Pons (tissue), 1 donor: ENCODE measurements at regions not wholly inside any gene's neighbourhood (a gene's known extent, or its start where the extent isn't known, plus 50 kb on each side); places are given as distances from the start of the nearest gene placed in this dataset.
A peak's percentile ranks its signal among the peaks of the same experiment; 100 is the strongest.

ENCODE experiments used
- DNase-seq: peaks from one replicate; pipeline ENCODE4 v3.0.0-alpha.2; 2016; ENCODE audit warnings: low spot score

DNA sequence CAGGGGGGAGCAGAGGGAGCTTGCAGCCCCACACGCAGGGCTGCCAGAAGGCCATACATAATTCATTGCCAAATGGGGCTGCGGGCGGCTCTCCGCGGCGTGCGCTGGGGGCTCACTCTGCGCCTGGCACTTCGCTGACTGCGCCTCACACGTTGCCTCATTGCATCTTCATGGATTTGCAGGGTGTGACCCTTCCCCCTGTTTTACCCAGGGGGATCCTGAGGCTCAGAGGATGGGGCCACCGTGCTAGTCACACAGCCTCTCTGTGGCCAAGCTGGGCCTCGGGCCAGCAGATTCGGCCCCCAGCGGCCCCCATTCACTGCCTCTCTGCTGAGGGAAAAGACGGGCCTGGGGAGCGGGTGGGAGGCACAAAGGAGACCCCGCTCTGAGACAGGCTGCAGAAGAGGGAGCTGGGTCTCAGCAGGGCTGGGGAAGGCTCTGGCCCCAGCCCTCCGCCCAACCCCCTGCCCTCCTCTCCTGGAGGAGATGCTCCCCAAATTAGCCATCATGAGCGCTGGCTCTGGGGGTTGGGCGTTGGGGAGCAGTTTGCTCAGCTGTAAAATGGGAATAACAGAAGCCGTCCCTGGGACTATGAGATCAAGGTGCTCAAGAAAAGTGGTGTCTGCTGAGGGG is 115.5 kb downstream of the C9orf50 start:
- no peak for DNase-seq

- DNase-seq, result no peak
Observed at GRCh38 chr9:129504404-129504803, 116.5 kb downstream of the C9orf50 start.

GRCh38 chr9:129501771-129502319 is 119.1 kb downstream of the C9orf50 start:
- no peak for DNase-seq

GRCh38 chr9:129500863-129501770 is 119.8 kb downstream of the C9orf50 start:
- no peak for DNase-seq

- DNase-seq, result peak; percentile 11
Observed at GRCh38 chr9:129500161-129500862, 120.6 kb downstream of the C9orf50 start.

- no peak for DNase-seq
Observed at GRCh38 chr9:129498451-129499384, 122.2 kb downstream of the C9orf50 start.

DNA sequence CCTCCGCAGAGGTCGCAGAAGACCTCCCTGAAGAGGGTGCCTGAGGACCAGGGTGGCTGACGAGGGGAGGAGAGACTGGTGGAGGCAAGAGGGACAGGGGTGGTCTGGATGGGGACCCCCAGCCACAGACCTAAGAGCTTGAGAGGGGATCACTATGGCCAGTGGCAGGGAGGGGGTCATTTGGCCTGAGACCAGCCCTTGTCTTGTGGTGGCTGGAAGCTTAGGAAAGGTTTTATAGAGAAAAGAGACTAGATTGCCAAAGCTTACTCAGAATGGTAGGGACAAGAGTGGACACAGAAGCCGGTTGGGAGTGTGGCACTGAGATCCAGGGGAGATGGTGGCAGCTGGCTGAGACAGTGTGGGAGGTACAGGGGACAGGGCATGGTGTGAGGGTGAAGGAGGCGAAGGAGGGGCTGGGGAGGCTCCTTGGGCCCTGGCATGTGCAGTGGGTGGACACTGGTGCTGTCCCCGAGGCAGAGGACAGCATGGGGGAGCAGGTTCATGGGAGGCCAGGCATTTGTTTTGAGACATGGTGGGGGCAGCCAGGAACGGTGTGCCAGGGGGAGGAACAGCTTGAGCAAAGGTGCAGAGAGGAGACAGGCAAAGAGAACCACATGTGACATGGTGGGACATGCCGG is 123.0 kb downstream of the C9orf50 start:
- DNase-seq, result peak; percentile 11

GRCh38 chr9:129497005-129497812 is 123.7 kb downstream of the C9orf50 start:
- peak; percentile 24 for DNase-seq

- peak; percentile 90 for DNase-seq
Observed at GRCh38 chr9:129496473-129497004, 124.4 kb downstream of the C9orf50 start.

DNA sequence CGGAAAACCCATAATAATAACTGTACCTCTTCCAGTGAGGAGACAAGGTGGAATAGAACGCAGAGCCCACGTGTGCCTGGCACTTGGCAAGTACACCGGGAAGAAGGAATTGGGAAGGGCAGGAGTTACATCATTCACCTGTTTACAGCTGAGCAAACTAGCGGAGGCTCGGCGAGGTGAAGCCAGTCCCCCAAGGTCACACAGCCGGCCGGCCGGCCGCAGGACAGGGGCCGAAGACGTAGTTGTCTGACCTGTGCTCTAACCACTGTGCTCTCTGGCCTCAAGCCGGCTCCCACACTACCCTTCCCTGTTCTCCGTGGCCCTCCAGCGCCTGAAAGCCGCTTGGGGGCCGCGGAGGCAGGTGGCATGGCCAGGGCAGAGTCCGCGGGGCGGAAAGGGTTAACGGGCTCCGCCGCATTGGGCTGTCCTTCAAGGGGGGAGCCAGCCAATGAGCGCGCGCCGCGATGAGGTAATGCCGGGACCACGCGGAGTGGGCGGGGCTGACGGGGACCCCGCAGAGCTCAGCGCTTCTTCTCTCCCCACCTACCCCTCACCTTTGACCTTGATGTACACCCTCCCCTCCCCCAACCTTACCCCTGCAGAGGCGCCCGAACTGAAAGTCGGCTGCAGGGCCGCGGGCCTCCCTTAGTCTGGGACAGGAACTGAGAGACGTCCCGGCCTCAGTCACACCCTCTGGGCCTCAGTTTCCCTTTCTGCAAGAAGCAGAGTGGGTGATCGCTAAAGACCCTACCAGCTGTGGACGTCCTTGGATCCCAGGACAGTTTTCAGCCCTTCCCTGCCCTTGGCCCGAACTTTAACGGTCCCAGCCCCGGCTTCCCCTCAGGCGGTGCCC is 125.1 kb downstream of the C9orf50 start:
- peak; percentile 85 for DNase-seq

GRCh38 chr9:129494113-129494789 is 126.7 kb downstream of the C9orf50 start:
- no peak for DNase-seq

GRCh38 chr9:129493706-129494047 is 127.2 kb downstream of the C9orf50 start:
- no peak for DNase-seq

DNA sequence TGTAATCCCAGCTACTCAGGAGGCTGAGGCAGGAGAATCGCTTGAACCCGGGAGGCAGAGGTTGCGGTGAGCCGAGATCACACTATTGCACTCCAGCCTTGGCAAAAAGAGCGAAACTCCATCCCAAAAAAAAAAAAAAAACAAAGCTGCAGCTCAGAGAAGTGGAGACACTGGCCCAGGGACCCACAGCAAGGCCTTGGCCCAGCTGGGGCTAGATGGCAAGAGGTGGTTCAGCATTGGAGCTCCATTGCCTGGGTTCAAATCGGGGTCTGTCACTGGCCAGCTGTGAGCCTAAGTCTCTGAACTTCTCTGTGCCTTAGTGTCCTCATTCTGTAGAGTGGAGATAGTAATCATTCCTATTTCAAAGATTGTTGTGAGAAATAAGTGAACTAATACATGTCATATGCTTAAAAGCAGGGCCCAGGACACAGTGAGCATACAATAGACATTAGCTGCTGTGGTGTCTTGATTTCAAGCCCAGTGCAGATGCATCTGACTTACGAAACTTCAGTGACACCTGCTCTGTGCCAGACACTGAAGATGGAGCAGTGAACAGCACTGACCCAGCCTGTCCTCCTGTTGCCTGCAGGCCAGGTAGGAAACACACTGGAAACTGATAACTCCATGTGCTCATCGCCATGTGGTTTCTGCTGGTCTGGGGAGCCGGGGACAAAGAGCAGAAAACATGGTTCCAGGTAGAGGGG is 127.7 kb downstream of the C9orf50 start:
- no peak for DNase-seq

GRCh38 chr9:129491487-129491855 is 129.4 kb downstream of the C9orf50 start:
- DNase-seq, result peak; percentile 60

- DNase-seq, result peak; percentile 18
Observed at GRCh38 chr9:129490583-129491486, 130.1 kb downstream of the C9orf50 start.

DNA sequence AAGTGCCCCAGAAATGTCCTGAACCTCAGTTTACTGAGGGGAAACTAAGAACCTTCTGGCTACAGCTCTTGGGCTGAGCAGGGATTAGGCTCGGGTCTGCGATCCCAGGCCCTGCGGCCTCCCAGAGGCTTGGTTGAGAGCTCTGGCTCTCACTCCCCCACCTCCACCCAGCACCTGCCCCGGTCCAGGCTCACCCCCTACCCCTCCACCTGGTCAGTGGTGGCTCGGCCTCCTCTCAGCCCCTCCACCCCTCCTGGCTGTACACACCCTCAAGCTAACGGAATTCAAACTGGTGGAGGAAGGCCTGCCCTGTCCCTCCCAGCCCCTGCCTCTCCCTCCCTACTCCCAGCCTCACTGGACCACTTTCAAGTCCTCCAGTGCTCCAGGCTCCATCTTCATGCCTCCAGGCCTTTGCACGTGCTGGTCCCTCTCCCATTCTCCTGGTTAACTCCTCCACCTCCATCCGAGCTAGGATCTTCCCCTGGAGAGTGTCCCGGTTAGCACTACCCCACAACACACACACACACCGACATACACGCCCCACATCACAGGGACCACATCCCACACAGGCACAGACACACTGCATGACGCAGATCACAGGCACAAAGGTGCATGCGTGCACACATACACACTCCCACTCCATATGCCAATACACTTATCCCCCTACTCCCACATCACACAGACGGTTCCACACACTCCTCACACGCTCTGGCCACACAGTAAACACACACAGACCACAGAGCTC is 130.9 kb downstream of the C9orf50 start:
- peak; percentile 3 for DNase-seq
